HG03025 (cell line): ENCODE measurements at regions not wholly inside any gene's neighbourhood (a gene's known extent, or its start where the extent isn't known, plus 50 kb on each side); places are given as distances from the start of the nearest gene placed in this dataset.

Experiments used
- ATAC-seq: cut with Tn5 transposase; IDR thresholded peaks from one replicate; pipeline ENCODE4 v1.9.1; 2021; ENCODE audit warnings: mild to moderate bottlenecking, moderate library complexity; ENCODE audit not compliant: unreplicated experiment, low FRiP score

DNA sequence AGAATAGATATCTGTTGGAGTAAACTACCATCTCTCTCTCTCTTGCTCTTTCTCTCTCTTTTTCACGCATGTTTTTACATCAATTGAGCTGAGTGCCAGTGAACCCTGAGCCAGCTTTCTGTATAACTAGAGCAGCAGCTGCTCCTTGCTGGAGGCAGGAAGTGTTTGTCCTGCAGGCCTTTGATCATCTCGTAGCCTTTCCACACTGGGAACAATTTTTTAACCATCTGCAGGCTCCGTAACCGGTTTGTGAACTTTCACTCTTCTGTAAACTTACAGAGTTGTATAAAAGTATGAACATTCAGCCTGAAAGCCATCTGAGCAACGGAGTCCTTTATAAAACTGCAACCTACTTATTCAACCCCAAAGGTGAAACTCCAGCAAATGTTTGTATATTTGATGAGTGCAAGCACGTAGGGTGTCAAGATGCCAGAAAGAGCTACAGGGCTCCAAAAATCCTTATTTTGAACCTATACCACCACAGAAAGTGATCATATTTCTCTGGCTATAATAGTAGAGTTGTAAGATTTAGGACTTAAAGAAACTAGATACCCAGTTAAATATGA lies 162.8 kb upstream of the NFE2L3 start:
- ATAC-seq, result no peak

DNA sequence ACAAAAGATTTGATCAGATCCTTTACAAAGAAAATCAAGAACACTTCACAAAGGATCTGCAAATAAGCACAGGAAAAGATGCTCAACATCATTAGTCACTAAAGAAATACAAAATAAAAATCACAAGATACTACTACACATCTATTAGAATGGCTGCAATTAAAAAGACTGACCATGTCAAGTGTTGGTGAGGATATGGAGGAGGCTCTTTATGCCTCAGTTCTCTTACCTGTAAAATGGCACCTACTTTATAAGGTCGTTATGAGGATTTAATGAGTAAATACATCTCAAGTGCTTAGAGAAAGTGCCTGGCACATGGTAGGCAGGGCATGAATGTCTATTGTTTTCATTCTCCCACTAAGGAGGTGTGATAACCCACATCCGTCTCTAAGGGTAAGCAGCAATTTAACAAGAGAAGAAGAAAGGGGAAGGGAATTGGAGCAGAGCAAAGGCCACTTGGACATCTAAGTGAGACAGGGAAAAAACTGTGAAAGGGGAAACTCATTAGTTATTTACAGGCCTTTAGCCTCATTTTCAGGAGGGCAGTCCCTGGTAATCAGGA lies 157.5 kb upstream of the NFE2L3 start:
- ATAC-seq, result no peak

DNA sequence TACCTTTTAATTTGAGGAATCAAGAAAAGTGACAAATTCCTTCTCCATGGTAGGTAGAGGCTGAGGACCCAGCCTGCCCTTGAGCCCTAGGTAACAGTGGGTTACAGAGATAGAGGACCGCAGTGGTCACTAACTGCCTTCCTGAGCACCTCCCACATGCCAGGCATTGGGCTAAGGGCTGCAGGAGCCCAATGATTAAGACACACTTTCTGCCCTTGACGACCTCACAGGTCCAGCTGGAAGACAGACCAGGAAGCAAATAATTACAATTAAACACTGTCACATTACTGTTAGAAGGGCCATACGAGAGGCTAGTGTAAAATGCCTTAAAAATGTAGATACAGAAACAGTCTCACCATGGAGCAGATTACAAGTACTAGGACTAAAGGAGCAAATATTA lies 156.8 kb upstream of the NFE2L3 start:
- no peak for ATAC-seq

DNA sequence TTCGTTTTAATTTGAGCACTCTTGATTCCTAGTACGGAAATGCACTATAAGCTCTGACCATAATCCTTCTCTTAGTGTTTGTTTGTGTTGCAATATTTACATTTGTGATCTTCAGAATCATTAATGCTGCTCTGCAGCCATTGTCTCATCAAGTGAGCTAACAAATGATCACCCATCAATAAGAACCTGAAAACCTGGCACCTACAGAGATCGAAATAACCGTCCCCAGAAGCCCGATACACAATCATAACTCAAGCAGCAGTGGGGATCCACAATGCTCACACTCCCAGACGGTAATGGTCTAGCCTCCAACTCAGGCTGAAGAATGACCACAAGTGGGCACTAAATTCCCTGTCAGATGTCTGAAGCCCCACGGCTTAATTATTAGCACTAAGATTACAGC lies 156.0 kb upstream of the NFE2L3 start:
- no peak for ATAC-seq

DNA sequence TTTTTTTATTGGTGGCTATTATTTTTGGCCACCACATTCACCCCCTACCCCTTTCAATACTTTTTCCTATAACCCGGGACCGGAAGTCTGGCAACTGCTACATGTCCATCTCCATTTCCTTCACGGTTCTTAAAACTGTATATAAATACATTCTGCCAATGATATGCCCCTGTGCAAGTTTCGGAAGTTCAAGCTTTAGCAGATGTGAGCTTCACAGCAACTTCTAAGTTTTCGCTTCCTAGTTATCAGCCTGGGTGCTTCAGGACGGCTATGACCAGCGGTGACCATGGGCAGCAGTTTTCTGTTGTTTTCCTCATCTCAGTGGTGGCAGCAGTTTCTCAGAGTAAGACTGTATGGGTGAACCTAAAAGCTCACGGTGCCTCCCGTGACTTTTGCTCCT lies 153.5 kb upstream of the NFE2L3 start:
- ATAC-seq, result no peak

DNA sequence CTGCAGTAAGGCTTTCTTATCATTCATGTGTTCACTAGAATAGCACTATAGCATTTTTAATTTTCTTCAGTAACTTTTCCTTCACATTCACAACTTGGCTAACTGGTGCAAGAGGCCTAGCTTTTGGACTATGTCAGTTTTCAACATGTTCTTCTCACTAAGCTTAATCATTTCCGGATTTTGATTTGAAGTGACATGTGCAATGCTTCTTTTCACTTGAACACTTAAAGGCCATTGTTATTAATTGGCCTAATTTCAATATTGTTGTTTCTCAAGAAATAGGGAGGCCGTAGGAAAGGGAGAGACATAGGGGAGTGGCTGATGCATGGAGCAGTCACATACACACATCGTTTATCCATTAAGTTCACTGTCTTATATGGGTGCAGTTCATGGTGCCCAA lies 151.2 kb upstream of the NFE2L3 start:
- ATAC-seq, result no peak

DNA sequence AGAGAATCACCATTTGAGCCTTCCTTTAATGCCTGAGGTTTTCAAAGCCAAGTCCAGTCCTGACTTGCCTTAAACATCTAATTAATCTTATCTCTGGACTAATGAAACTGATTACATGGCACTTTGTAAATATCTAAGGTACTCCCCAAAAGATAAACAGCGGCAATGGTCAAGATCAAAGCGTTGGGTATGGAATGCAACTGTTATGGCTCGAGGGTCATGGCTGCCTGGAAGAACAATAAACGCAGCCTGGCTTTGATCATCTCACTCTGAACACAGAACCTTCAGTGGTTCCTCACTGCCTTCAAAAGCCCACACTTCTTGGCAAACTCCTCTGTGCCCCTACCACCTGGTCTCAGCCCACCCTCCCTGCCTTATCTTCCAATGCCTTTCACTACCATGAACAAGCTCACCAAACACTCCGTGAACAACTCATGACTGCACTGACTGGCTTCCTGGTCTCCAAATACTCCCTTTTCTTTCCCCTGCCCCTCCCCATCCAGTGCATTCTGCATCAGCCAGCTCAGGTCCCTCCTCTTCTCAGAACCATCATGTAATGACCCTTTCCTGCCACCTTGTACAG lies 150.2 kb upstream of the NFE2L3 start:
- no peak for ATAC-seq

DNA sequence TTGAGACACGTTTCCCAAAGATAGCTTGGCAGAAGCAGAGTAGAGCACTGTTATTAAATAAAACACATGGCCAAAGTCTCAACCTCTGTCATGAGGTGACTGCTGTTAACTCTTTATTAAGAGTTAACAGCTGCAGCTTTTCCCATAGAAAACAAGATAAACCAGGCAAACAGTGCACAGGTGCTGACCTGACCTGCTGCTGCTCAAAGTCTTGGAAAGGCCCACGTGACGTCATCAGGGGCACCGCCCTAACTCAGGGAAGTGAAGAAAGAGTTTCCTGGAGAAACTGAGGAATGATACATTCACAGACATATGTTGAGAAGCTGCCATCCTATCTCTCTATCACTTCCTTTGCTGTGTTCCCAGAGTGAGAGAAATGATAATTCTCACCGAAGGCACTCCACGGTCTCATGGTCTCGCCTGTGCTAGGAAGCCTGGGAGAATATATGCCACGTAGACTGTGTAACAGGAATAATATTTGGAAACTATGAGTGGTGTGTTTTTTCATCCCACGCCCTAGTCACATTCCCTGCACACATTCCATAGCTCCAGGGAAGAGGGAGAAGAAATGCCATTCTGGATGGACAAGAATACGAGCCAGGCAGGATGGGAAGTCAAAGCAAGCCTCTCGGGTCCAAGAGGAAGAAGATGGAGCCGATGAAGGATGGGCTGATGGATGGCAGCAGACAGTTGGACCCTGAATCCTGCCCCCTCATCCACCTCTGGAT lies 146.2 kb upstream of the NFE2L3 start:
- no peak for ATAC-seq

DNA sequence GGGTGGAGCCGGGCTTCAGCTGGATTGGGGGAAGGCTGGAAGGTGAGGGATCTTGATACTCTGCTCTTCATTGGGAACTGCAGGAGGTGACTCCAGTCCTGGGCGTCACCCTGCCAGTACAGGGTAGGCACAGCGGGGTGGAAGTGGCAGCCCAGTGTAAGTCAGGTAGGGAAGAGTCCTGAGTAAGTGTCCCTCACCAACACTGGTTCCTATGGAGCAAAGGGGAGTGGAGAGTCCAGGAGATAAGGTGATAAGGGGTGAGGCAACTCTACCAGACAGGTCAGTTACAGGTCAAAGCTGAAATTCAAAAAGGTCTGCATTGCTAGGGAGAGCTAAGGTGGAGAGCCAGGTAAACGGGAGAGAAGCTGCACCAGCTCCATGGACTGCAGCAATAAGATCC lies 145.6 kb upstream of the NFE2L3 start:
- no peak for ATAC-seq

DNA sequence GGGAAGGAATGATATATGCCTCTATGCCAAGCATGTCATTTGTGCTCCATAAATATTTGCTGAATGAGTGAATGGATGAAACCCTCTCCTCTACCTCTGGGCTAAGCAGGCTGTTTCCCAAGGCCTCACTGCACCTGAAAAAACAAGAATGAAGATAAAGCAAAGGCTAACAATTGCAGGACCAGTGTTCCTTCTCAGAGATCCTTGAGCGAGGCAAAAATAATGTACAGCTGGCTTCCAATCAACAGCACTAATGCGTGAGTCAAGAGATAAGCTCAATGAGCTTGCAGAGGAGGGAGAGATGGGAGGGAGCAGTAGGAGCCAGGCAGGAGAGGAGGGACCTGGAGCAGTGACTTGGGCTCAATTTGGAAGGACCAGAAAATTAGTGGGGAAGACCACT lies 144.5 kb upstream of the NFE2L3 start:
- ATAC-seq, result no peak

DNA sequence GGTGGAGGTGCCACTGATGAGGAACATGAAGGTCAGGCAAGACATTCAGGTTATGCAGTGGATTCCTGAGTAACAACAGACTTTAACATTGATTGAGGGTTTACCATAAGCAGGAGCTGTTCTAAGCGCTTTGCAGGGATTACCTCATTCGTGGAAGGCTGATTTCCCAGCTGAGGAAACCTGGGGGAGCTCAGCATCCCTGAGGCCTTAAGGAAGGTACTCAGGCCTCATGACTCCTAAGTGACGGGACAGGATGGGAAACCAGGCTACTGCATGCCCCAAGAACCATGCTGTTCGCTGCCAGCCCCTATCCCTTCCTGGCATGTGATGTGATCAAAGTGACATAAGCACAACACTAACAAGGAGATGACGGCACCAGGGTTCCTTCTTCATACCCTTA lies 143.6 kb upstream of the NFE2L3 start:
- no peak for ATAC-seq

DNA sequence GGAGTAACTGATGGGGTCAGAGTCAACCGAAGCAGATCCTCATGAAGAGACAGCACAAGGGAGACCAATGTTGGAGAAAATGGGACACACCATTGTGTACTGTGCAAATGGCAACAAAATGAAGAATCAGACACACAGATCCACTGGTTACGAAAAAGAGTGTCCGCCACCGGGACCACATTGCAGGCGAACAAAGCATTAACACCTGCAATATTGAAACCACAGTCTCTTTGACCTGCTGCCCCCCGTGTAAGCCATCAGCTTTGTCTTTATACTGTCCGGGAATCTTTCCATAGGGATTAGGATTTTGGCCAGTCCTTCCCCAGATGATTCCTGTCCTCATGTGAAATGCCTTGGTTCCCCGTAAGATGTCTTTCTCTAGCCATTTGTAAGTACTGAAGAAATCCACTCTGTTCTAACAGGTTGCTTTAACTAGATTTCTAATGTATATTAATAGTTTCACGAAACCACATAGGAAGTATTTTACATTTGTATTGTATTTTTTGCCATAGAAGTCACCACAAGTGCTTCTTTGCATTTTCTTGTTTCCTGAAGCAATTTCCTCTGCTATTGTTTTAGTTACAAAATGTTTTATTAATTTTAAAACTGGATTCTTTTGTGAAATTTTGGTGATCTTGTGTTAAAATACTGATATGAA lies 140.8 kb upstream of the NFE2L3 start:
- ATAC-seq, result peak; percentile 69

DNA sequence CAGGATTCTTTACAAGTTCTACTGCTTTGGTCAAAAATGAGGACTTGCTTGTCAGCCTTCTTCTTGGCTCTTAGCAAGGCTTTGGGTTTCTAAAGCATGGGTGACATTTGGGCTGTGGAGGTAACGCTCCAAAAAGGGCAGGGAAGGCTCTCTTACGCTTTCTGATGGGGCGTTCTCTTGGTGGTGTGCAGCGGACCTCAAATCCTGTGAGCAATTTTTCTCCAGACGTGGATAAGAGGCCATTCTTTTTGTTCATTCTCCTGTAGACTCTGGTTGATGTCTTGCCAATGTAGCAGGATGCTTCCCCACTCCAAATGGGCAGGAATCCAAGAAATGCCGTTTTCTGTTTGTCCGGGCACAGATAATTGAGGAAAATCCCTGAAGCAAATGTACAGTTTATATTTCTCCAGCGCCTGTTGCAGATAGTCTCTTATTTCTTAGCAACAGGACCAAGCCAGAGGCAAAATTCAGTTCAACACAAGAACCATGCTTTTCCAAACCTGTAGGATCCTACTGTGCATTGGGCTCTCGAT lies 138.4 kb upstream of the NFE2L3 start:
- ATAC-seq, result no peak

DNA sequence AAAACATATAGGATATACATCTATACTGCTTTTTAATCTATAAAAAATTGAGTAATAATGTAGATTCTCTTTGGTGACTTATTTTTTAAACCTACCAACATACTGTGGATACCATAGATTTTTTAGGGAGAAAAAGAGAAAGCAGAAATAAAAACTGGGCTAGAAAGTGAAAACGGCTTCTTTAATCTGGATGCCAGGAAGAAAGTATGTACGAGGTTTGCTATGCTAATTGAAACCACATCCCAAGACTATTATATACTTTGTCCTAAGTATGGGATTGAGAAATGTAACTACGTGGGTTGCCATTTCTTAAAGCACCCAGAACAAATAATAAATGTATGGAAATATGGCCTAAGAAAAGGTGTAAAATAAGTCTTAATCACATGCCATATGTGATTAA lies 129.0 kb upstream of the NFE2L3 start:
- ATAC-seq, result no peak

DNA sequence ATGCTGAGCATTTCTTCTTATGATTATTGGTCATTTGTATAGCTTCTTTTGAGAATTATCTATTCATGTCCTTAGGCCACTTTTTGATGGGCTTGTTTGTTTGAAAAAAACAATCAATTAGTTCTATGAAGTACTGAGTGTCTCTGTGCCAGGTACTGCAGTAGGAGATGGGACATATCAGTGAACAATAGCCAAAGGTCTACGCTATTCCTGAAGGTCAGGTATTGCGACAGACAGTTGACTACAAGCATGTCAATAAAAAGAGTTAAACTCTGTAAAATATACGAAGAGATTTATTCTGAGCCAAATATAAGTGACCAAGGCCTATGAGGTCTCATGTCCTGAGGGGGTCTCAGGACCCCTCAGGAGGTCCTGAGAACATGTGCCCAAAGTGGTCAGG lies 122.1 kb upstream of the NFE2L3 start:
- no peak for ATAC-seq

DNA sequence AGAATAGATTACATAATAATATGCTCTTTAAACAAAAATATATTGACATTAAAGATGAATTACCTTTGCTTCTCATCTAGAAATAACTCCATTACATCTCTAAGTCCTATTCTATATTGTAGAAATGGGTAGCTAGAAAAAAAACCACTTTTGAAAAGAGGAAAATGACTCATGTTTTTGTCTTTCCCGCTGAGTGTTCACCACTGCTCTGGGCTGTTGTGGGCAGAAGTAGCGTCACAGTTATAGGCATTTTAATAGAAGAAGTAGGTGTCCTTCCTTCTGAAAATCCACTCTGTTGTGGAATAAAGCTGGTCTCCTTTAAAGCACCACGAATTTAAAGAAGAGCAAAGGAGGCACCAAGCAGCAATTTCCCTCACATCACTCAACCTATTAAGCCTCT lies 117.6 kb upstream of the NFE2L3 start:
- ATAC-seq, result no peak

DNA sequence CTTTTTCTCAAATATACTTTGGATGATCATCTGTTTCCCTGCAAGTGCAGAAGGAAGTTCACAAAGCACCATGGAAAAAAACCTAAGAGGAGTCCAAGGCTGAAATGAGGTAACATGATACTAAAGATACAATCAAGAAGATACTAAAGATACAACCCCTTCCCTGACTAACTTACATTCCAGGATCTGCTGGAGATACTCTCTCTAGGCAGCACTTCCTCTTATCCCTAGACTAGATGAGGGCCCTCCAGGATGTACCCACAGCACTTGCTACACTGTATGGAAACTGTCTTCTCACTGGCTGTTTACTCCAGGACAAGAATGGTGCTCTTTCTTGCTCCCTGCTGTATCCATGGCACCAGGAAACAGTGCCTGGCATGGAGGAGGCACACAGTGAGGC lies 116.4 kb upstream of the NFE2L3 start:
- no peak for ATAC-seq

DNA sequence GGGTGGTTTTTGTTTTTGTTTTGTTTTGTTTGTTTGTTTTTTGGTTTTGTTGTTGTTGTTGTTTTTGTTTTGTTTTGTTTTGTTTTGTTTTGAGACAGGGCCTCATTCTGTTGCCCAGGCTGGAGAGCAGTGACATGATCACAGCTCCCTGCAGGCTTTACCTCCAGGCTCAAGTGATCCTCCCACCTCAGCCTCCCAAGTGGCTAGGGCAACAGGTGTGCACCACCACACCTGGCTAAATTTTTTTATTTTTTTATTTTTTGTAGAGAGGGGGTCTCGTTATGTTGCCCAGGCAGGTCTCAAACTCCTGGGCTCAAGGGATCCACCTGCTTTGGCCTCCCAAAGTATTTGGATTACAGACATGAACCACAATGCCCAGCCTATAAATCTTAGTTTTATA lies 115.9 kb upstream of the NFE2L3 start:
- ATAC-seq, result no peak

DNA sequence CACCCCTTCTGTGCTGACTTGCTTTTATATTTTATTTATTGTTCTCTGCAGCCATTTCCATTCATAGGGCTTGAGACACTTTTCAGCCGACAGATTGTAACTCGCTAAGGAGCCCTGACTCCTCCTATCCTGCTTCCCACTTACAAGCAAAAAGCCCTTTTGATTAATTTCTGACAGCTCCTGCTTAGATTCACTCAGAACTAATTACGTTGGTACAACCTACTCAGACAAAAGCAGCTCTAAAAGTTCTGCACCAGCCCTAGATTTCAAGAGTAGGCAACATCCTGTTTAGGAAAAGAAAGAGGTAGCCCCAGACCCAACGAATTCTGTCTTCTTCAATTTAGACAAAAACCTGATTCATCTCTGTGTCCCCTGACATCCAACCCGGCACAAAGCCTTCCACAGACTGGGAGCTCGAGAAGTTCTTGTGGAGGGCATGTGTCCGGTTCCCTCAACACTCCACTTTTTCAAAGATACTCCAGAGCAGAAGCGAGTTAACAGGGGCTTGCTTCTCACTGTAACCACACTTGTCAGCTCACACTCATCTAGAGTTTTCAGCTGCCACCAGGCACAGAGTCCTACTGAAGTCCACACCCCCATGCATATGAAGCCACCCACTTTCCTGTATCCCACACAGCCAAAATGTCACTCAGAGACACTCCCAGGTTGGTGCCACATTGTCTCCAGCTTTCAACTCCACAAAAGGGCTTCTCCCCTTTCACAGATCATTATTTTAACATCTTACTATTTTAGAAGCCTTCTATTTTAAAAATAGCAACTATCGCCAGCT lies 113.6 kb upstream of the NFE2L3 start:
- no peak for ATAC-seq

DNA sequence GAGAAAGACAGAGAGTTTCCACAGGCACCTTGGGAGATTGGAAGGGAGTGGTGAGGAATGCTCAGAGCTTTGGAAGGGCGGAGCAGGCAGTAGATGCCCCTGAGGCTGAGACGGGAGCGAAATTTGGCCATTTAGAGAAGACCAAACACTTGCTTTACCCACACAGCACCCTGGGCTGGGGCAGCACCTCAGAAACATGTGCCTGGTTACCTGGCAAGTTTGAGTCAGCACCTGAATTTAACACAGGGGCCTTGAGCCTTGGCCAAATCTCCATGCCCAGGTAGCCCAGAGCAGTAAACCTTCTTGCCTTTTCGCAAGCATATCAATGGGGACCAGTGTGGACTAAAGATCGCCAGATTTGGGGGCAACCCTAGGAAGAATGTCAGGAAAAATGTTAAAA lies 111.9 kb upstream of the NFE2L3 start:
- no peak for ATAC-seq
